ENCODE measurements at regions not wholly inside any gene's neighbourhood (a gene's known extent, or its start where the extent isn't known, plus 50 kb on each side); places are given as distances from the start of the nearest gene placed in this dataset.

DNA sequence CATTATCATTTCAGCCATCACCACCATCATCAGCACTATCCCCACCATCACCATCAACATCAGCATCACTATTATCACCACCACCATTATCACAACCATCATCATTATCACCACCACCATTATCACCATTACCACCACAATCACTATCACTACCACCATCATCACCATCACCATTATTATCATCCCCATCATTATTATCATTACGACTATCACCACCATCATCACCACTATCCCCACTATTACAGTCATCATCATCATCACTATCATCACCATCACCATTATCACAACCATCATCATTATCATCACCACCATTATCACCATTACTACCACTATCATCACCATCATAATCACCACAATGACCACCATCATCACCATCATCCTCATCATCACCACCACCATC, 50.4 kb upstream of the CMKLR1 start:
- no peak for ATAC-seq
- Histone ChIP-seq H3K9me3 (no peaks in the 10 kb centered on the region), H3K27ac (no peak overlapping the region), H3K27me3 (no peaks in the 10 kb centered on the region), H3K36me3 (no peaks in the 10 kb centered on the region), H3K4me3 (no peak overlapping the region), H3K4me1 (no peaks in the 10 kb centered on the region)
- in situ Hi-C loops (cut with MboI; ENCODE audit: low sequenced_read_pairs in 4 of 4) (no loop called here), intact Hi-C loops (cut with DNase I; ENCODE audit: low total_unique reads) (no loop called here)
- no peak for DNase-seq
- TF ChIP-seq, protein P1, sequence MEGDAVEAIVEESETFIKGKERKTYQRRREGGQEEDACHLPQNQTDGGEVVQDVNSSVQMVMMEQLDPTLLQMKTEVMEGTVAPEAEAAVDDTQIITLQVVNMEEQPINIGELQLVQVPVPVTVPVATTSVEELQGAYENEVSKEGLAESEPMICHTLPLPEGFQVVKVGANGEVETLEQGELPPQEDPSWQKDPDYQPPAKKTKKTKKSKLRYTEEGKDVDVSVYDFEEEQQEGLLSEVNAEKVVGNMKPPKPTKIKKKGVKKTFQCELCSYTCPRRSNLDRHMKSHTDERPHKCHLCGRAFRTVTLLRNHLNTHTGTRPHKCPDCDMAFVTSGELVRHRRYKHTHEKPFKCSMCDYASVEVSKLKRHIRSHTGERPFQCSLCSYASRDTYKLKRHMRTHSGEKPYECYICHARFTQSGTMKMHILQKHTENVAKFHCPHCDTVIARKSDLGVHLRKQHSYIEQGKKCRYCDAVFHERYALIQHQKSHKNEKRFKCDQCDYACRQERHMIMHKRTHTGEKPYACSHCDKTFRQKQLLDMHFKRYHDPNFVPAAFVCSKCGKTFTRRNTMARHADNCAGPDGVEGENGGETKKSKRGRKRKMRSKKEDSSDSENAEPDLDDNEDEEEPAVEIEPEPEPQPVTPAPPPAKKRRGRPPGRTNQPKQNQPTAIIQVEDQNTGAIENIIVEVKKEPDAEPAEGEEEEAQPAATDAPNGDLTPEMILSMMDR (IDR thresholded peaks at IDR 0.05 in 4 of 5, conservative IDR thresholded peaks at IDR 0.05 in 1 of 5), result no peak
- TF ChIP-seq POLR2A (IDR thresholded peaks at IDR 0.05), result no peak

Measured in gastrocnemius medialis (tissue), 4 donors.